ENCODE measurements at regions not wholly inside any gene's neighbourhood (a gene's known extent, or its start where the extent isn't known, plus 50 kb on each side); places are given as distances from the start of the nearest gene placed in this dataset.

- TF ChIP-seq GABPA (IDR thresholded peaks at IDR 0.05; ENCODE audit: borderline replicate concordance, insufficient read depth, low read length), result no peak
- TF ChIP-seq, protein P1, sequence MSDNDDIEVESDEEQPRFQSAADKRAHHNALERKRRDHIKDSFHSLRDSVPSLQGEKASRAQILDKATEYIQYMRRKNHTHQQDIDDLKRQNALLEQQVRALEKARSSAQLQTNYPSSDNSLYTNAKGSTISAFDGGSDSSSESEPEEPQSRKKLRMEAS (IDR thresholded peaks at IDR 0.05), result no peak
- TF ChIP-seq TAF1 (IDR thresholded peaks at IDR 0.05; ENCODE audit: low read depth, low read length), result no peak
Measured at GRCh38 chr1:67583462-67583950, 101.5 kb upstream of the GADD45A start (continued).

Measured in H1 (cell line).